HG02981 (cell line): ENCODE measurements at regions not wholly inside any gene's neighbourhood (a gene's known extent, or its start where the extent isn't known, plus 50 kb on each side); places are given as distances from the start of the nearest gene placed in this dataset.
"Not testable (repeated sequence)": the region's sequence is repeated elsewhere in the genome, so short reads cannot be mapped to it uniquely, and the experiment has no call there.

Experiments
- ATAC-seq: cut with Tn5 transposase; IDR thresholded peaks from one replicate; pipeline ENCODE4 v1.9.1; 2021; ENCODE audit warnings: mild to moderate bottlenecking, moderate library complexity; ENCODE audit not compliant: unreplicated experiment

- no peak for ATAC-seq
Measured at GRCh38 chr2:134056173-134056572, 197.7 kb upstream of the MGAT5 start.

- not testable (repeated sequence) for ATAC-seq
Measured at GRCh38 chr2:134061066-134061465, 192.8 kb upstream of the MGAT5 start.

- ATAC-seq, result not testable (repeated sequence)
Measured at GRCh38 chr2:134062235-134062634, 191.6 kb upstream of the MGAT5 start.

GRCh38 chr2:134063916-134064315 lies 190.0 kb upstream of the MGAT5 start:
- not testable (repeated sequence) for ATAC-seq

GRCh38 chr2:134070281-134070741 lies 183.6 kb upstream of the MGAT5 start:
- no peak for ATAC-seq

- no peak for ATAC-seq
Measured at GRCh38 chr2:134072341-134072740, 181.5 kb upstream of the MGAT5 start.

GRCh38 chr2:134073023-134073422 lies 180.8 kb upstream of the MGAT5 start:
- no peak for ATAC-seq

GRCh38 chr2:134074619-134075018 lies 179.3 kb upstream of the MGAT5 start:
- ATAC-seq, result no peak

- no peak for ATAC-seq
Measured at GRCh38 chr2:134075204-134075603, 178.7 kb upstream of the MGAT5 start.

- no peak for ATAC-seq
Measured at GRCh38 chr2:134078354-134078753, 175.5 kb upstream of the MGAT5 start.

GRCh38 chr2:134079373-134079772 lies 174.5 kb upstream of the MGAT5 start:
- ATAC-seq, result peak; percentile 94

GRCh38 chr2:134080386-134081089 lies 173.3 kb upstream of the MGAT5 start:
- ATAC-seq, result no peak

GRCh38 chr2:134081238-134081938 lies 172.5 kb upstream of the MGAT5 start:
- no peak for ATAC-seq

- ATAC-seq, result no peak
Measured at GRCh38 chr2:134083548-134083947, 170.3 kb upstream of the MGAT5 start.

- ATAC-seq, result no peak
Measured at GRCh38 chr2:134086594-134087219, 167.2 kb upstream of the MGAT5 start.

GRCh38 chr2:134087371-134087921 lies 166.4 kb upstream of the MGAT5 start:
- ATAC-seq, result peak; percentile 94

- no peak for ATAC-seq
Measured at GRCh38 chr2:134089454-134089853, 164.4 kb upstream of the MGAT5 start.

GRCh38 chr2:134097740-134098139 lies 156.1 kb upstream of the MGAT5 start:
- no peak for ATAC-seq

GRCh38 chr2:134098321-134098720 lies 155.6 kb upstream of the MGAT5 start:
- ATAC-seq, result no peak

- ATAC-seq, result no peak
Measured at GRCh38 chr2:134099273-134099672, 154.6 kb upstream of the MGAT5 start.

- ATAC-seq, result no peak
Measured at GRCh38 chr2:134103196-134103595, 150.7 kb upstream of the MGAT5 start.

GRCh38 chr2:134104754-134105153 lies 149.1 kb upstream of the MGAT5 start:
- ATAC-seq, result no peak
